Mammary epithelial cell (primary cell): ENCODE measurements at regions not wholly inside any gene's neighbourhood (a gene's known extent, or its start where the extent isn't known, plus 50 kb on each side); places are given as distances from the start of the nearest gene placed in this dataset.
"Not testable (repeated sequence)": the region's sequence is repeated elsewhere in the genome, so short reads cannot be mapped to it uniquely, and the experiment has no call there.

Experiments
- EZH2 ChIP-seq: IDR thresholded peaks from 2 replicates; pipeline ENCODE4 v1.6.1; 2012; ENCODE audit warnings: low read length, inconsistent platforms, borderline replicate concordance
- TF ChIP-seq, protein P1 (sequence below), 2 donors: IDR thresholded peaks in 1 of 2; conservative IDR thresholded peaks in 1 of 2; 2 replicates each; pipeline ENCODE4 v1.5.1; 2011 to 2012; ENCODE audit warnings: inconsistent platforms in 2 of 2, low read length in 2 of 2, mild to moderate bottlenecking in 2 of 2, control low read depth in 1 of 2, low read depth in 1 of 2; ENCODE audit not compliant: insufficient read depth in 1 of 2; ENCODE audit errors: extremely low read depth in 1 of 2

DNA sequence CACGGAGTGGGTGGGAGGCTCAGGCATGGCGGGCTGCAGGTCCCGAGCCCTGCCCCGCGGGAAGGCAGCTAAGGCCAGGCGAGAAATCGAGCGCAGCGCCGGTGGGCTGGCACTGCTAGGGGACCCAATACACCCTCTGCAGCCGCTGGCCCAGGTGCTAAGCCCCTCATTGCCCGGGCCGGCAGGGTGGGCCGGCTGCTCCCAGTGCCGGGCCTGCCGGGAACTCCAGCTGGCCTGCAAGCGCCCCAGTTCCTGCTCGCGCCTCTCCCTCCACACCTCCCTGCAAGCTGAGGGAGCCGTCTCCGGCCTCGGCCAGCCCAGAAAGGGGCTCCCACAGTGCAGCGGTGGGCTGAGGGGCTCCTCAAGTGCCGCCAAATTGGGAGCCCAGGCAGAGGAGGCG lies 50.7 kb upstream of the GBE1 start:
- TF ChIP-seq, protein P1, sequence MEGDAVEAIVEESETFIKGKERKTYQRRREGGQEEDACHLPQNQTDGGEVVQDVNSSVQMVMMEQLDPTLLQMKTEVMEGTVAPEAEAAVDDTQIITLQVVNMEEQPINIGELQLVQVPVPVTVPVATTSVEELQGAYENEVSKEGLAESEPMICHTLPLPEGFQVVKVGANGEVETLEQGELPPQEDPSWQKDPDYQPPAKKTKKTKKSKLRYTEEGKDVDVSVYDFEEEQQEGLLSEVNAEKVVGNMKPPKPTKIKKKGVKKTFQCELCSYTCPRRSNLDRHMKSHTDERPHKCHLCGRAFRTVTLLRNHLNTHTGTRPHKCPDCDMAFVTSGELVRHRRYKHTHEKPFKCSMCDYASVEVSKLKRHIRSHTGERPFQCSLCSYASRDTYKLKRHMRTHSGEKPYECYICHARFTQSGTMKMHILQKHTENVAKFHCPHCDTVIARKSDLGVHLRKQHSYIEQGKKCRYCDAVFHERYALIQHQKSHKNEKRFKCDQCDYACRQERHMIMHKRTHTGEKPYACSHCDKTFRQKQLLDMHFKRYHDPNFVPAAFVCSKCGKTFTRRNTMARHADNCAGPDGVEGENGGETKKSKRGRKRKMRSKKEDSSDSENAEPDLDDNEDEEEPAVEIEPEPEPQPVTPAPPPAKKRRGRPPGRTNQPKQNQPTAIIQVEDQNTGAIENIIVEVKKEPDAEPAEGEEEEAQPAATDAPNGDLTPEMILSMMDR (conservative IDR thresholded peaks at IDR 0.05 in 1 of 2, IDR thresholded peaks at IDR 0.05 in 1 of 2; ENCODE audit: extremely low read depth in 1 of 2, insufficient read depth in 1 of 2, low read depth in 1 of 2, low read length in 2 of 2) = not testable (repeated sequence)
- TF ChIP-seq EZH2 = not testable (repeated sequence)
